ENCODE measurements at regions not wholly inside any gene's neighbourhood (a gene's known extent, or its start where the extent isn't known, plus 50 kb on each side); places are given as distances from the start of the nearest gene placed in this dataset.

- TF ChIP-seq EZH2 (IDR thresholded peaks at IDR 0.05; ENCODE audit: low read depth, unreplicated experiment): no peak
- TF ChIP-seq, protein P1, sequence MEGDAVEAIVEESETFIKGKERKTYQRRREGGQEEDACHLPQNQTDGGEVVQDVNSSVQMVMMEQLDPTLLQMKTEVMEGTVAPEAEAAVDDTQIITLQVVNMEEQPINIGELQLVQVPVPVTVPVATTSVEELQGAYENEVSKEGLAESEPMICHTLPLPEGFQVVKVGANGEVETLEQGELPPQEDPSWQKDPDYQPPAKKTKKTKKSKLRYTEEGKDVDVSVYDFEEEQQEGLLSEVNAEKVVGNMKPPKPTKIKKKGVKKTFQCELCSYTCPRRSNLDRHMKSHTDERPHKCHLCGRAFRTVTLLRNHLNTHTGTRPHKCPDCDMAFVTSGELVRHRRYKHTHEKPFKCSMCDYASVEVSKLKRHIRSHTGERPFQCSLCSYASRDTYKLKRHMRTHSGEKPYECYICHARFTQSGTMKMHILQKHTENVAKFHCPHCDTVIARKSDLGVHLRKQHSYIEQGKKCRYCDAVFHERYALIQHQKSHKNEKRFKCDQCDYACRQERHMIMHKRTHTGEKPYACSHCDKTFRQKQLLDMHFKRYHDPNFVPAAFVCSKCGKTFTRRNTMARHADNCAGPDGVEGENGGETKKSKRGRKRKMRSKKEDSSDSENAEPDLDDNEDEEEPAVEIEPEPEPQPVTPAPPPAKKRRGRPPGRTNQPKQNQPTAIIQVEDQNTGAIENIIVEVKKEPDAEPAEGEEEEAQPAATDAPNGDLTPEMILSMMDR (conservative IDR thresholded peaks at IDR 0.05; ENCODE audit: low read depth in 2 of 2): no peak
- TF ChIP-seq EZH2phosphoT487 (IDR thresholded peaks at IDR 0.05; ENCODE audit: unreplicated experiment): no peak
- TF ChIP-seq REST (IDR thresholded peaks at IDR 0.05; ENCODE audit: unreplicated experiment): no peak
- no peak for TF ChIP-seq ZNF331 (CRISPR knock-in tag; IDR thresholded peaks at IDR 0.05; ENCODE audit: low read depth)
Measured at GRCh38 chr10:121087129-121087528, 236.0 kb downstream of the WDR11 start.

Measured in GM23338 (cell line).